HG03457 (cell line): ENCODE measurements at regions not wholly inside any gene's neighbourhood (a gene's known extent, or its start where the extent isn't known, plus 50 kb on each side); places are given as distances from the start of the nearest gene placed in this dataset.
"Not testable (repeated sequence)": the region's sequence is repeated elsewhere in the genome, so short reads cannot be mapped to it uniquely, and the experiment has no call there.

ENCODE experiments used
- ATAC-seq: cut with Tn5 transposase; IDR thresholded peaks from one replicate; pipeline ENCODE4 v1.9.1; 2021; ENCODE audit warnings: moderate number of reproducible peaks; ENCODE audit not compliant: unreplicated experiment

DNA sequence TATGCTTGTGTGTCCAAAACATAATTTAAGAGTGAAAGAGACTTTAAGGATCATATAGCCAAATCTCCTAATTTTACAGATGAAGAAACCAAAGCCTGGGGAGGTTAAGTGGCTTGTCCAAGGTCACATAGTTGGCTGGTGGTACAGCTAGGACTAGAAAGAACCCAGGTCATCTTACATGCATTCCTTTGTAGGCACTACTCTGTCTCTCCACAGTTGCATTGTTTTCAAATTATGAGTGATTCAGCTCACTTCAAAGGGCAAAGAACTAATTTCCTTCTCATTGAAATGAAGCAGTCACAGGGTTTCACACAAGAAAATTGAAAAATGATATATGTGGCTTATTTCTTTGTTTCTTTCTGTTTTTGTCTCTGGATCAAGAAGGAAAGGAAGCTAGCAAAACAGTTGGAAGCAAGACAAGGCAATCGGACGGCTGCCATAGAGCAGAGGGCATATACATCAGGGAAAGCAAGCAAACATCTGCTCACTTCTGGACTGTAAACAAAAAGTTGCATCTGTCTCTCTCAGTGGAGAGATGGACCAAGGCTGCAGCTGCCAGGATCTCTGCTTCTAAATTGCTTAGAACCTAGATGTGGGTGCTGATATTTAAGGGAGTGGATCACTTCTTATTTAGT is 107.5 kb upstream of the AMOT start:
- no peak for ATAC-seq

GRCh38 chrX:112946227-112946626 is 105.6 kb upstream of the AMOT start:
- ATAC-seq, result no peak

DNA sequence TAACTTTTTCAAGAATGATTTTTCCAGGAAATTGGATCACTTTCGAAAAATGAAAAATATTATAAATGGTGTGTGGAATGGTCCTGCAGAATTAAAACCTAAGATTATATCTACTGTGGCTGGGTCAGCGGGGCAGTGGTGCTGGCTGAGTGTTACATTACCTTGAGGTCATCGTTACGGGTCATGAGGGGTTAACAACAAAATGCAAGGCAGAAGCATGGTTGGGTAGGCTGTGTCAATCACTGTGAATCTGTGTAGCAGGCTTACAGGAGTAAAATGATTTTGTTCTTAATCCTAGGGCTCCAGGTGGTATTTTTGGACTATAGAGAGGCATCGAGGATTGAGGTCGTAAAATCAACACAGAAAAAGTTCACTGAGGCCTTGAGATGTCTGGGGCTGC is 105.2 kb upstream of the AMOT start:
- no peak for ATAC-seq

GRCh38 chrX:112941209-112941837 is 100.7 kb upstream of the AMOT start:
- ATAC-seq, result no peak

- ATAC-seq, result no peak
Observed at GRCh38 chrX:112935029-112935428, 94.4 kb upstream of the AMOT start.

DNA sequence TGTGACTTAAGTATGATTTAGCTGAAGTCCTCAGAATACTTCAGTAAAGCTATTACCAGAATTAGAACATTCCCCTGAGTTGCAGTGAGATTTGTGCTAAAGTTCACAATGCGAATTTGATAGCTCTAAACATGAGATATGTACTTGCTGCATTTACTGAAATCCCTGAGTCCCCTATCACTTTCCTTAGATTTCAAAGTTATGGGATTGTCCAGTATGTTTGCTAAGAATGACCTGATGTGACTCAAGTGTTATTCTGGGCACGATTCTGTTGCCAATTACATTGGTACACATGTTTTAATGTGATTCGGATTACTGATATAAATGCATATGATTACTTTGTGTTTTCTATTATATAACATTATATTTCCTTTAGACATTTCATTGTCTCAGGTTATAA is 91.3 kb upstream of the AMOT start:
- ATAC-seq, result no peak

DNA sequence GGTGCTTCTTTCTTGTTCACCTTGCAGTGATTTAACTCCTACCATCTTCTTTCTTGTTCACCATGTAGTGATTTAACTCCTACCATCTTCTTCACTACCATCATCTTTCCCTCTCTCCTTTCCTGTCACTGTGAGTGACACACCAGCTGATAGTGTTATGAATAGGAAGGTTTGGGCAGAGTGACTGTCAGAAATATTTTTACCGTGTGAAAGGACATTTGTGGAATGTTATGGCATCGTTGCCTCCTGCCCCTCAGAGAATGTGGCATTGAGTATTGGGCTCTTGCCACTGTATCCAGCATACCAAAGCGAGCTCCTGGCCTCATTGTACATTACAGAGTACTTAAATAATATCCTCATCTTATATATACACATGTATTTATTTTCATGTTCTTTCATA is 90.8 kb upstream of the AMOT start:
- ATAC-seq, result no peak

GRCh38 chrX:112923381-112923780 is 82.8 kb upstream of the AMOT start:
- not testable (repeated sequence) for ATAC-seq

- no peak for ATAC-seq
Observed at GRCh38 chrX:112913807-112914206, 73.2 kb upstream of the AMOT start.

DNA sequence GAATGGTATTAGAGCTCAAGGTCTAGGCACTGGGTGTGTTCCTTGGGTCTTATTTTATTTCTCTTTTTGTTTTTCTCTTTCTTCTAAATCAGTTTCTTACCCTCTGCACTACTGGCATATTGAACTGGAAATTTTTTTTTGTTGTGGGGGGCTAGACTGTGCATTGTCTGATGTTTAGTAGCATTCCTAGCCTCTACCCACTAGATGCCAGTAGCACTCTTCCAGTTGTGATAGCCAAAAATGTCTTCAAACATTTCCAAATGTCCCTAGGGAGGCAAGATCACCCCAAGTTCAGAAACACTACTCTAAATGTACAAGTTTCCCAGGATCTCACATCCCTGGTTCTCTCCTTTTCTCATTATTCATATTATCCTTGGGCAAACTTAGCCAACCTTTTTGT is 69.8 kb upstream of the AMOT start:
- no peak for ATAC-seq

GRCh38 chrX:112901869-112902725 is 61.5 kb upstream of the AMOT start:
- ATAC-seq, result no peak

DNA sequence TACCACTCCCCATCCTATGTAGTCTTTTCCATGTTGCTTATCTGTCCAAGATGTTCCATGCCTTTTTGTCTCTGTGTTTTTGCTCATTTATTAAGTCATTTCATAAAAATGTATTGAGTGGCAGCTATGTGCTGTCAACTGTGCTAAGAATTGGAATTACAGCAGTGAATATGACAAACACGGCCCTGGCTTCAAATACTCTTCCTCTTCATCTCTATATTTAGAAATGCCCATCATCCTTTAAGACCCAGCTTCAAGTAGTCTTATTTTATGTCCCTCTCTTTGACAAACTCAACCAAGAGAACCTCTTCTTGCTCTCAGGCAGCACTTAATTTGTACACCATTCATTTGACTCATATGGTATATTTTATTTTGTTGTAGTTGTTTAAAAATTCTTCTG is 55.4 kb upstream of the AMOT start:
- no peak for ATAC-seq
